GM21526 (cell line): ENCODE measurements at regions not wholly inside any gene's neighbourhood (a gene's known extent, or its start where the extent isn't known, plus 50 kb on each side); places are given as distances from the start of the nearest gene placed in this dataset.
"Not testable (repeated sequence)": the region's sequence is repeated elsewhere in the genome, so short reads cannot be mapped to it uniquely, and the experiment has no call there.

ENCODE experiments used
- ATAC-seq: cut with Tn5 transposase; IDR thresholded peaks from one replicate; pipeline ENCODE4 v1.9.1; 2021; ENCODE audit warnings: moderate library complexity; ENCODE audit not compliant: unreplicated experiment, low FRiP score

DNA sequence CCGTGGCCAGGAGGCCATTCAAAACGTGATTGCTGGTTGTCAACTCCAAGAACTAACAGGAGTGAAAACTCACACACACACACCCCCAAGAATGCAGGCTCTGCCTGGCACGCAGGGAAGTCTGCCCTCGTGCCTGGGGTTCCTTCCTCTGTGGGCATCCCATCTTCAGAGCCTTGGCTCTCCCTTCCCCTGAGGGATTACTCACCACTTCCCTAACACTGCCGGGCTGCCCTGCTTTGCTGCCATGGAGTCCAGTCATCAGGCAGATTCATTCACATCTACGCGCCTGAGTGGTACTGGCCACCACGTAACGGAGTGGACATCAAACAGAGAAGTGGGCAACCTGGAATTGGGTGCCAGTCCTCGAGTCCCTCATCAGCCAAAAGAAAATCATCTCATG lies 120.7 kb upstream of the TMEM45B start:
- ATAC-seq = no peak

DNA sequence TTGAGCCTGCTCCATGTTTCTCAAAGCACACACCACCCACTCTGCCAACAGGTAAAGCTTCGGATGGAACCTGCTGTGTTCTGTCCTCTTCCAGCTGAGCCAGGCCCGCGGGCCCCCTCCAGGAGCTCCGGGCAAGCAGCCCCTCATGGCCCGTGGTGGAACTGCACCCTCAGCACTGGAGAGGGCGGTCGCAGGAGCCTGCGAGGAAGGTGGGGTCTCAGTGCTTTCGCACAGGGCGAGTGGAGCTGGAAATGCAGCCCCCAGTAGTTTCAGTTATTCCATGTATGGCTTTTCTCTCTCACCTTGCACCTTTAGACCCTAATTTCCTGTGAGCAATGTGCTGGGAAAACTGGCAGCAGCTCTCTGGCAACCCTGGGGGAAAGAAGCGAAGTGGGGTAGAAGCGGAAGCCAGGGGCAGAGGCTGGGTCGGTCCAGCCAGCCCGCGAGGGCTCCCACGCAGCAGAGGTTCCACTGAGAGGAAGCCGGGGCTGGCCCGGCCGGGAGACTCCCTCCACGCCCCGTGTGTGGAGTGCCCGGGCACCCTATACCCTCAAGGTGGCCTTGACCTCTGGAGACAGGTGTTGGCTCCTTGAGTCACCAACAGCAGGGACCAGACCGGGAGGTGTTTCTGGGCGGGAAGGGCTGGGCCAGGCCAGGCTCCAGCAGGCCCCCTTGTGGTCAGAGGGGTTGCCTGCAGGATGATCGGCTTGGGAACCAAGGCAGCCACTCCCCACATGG lies 119.9 kb upstream of the TMEM45B start:
- peak; percentile 90 for ATAC-seq

DNA sequence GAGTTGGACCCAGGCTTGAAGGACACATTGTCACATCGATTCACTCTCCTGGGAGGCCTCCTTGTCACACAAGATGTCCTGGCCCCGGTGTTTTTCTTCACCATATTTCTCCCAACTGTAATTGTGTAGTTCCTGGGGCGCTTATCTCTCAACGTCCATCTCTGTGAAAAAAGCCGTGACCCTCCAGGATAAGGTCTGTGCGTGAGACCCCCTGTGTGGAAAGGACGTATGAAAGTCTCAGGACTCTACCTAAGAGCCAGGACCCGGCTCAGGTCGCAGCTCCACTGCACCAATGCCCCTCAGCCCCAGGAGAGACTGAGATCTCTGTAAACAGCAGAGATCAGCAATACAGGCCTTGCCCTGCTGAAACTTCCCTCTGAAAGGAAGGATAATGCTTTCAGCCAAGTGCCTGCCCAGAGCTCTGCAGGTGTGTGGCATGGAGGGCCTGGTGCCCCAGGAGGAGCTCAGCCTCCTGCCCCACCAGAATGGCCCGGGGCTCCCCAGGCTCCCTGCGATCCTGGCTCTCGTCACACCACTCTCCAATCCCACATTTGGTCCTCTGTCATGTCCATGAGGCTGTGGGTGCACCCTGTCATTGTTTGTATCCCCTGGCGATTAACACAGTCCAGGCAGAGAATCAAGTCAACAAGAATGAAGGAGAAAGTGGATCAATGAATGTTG lies 119.2 kb upstream of the TMEM45B start:
- no peak for ATAC-seq

DNA sequence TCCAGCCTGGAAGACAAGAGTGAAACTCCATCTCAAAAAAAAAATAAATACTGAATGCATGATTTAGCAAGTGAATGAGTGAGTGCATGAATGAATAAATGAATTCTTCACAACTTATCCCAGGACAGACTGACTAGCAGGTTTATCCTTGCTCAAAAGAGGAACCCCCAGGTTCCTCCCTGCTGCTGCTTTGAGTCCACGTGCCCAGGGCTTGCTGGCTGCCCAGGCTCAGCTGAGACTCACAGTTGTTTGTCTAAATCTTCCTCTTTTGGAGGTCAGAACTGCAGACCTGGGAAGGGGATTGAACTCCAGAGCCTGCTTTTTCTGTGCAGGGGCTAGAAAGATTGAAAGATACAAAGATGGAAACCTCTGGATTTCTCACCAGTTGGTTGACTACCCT lies 117.4 kb upstream of the TMEM45B start:
- ATAC-seq = no peak

DNA sequence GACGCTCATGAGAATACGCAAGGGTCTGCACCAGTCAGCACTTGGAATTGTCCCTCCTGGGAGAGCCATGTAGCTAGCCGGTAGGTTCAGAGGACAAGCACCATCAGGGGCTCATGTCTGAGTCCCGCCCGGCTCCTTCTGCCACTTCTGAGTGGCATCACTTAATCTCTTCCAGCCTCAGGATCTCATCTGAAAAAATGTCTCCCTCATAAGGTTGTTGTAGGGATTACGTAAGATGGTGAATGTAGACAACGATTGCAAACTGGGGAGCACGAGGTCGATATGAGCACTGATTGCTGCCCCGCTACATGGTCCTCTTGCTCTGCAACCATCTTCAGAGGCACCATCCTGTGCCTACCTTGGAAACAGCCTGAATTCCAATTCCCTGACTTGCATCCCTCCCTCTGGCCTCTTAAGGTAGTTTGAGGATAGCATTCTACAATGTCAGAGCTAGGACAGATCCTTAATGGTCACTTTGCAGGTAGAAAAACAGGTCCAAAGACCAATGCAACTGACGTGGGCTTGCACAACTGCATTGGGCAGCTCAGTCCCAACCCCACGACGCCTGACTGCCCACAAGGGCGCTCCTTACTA lies 115.8 kb upstream of the TMEM45B start:
- no peak for ATAC-seq

DNA sequence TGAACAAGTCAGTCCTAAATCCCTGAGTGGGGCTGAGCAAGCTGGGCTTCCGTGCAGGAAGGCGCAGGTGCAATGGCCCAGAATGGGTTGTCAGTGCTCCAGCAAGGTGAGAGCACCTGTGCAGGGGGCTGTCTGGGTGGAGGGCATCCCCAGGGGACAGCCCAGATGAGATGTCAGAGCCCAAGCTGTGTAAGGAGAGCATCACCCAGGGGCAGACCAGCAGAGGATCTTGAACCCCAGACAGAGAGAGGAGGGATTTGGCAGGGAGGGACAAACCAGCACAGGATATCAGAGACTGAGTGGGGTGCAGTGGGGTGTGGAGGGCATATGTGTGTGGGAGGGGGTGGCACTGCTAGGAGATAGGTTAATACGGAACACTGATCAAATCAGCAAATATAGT lies 114.9 kb upstream of the TMEM45B start:
- ATAC-seq = no peak

DNA sequence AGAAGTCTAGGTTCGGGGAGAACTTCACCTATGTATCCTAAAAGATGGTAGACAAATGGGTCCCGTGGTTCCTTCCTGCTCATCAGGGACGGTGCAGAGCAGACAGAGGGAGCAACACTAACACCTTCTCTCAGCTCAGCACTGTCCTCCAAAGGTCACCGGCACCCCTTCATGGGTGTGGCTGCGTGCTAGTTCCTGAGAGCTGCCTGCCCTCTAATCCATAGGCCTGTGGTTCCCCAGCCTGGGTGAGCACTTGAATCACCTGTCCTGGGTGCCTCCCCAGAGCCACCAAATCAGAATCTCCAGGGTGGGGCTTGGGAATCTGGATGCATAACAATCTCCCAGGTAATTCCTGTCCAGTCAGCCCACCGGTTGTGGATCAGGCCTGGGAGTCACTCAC lies 113.9 kb upstream of the TMEM45B start:
- ATAC-seq = no peak

DNA sequence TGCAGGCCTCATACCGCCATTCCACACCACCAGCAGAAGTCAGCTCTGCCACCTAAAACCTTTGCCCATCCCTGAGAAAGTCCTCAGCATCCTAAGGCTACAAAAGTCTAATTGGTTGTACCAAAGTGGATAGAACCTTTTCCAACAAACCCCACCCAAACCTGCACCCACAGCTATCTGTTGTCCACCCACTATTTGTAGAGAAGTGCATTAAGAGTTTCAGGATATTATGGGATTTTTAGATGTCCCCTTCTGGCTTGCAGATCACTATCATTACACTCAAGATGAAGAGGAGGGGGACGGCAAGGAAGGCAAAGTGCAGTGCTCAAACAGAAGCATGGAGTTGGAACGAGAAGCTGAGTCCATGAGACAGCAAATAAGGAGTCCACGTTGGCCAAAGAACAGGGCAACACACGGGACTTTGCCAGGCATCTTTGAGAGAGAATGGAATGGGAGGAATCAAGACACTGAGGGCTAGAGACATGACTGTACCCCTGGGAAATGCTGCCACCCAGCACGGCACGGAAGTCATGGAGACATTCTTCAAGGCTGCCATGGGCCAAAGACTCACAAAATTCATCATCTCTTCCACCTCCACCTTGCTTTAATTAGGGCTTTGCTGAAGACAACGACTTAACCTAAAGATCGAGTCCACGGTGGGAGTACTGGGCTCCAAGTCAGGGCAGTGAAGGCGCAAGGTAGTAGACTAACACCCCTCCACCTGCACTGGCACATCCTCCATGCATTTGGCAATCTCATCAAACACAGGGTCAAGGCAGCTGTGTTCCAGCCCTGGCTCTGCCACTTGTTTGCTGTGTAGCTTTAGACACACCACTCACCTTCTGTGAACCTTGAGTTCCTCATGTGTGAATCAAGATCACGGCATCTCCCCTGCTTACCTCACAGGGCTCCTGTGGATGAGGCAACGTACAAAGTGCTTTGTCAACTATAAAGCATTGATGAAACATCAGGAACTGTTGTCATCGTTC lies 112.9 kb upstream of the TMEM45B start:
- ATAC-seq = no peak

DNA sequence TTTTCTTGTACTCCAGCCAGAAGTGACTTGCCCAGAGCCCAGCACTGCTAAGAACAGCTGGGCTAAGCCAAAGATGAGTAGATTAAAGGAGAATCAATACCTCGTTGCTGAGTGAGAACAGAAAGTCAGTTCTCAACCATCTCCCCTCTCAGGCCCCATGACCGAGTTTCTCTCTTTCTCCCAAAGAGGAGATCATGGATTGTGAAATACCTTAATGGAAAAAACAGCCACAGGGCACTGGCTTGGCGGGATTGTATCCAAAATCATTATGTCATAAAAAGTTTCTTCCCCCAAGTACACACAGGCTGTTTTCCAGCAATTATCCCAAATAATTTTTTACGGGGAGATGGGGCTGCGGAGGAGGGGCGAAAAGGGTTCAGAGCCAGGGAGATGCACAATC lies 111.8 kb upstream of the TMEM45B start:
- no peak for ATAC-seq

DNA sequence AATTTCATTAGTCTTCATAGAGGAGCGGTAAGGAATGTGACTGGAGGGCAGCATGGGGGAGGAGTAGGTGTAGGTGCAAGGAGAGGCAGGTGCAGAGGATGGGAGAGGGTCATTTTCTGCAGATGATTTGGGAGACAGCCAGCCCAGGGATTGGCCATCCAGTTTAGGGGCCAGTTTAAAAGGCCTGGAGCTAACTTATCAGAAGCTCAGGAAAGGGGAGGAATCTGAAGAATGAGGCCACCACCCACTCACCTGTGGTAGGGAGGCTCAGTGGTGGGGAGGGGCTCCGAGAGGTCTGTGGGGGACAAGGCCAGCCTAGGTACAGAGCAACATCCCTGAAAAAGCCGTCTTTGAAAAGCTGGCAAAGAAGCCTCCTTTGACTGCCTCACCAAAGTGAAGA lies 110.8 kb upstream of the TMEM45B start:
- ATAC-seq = no peak

DNA sequence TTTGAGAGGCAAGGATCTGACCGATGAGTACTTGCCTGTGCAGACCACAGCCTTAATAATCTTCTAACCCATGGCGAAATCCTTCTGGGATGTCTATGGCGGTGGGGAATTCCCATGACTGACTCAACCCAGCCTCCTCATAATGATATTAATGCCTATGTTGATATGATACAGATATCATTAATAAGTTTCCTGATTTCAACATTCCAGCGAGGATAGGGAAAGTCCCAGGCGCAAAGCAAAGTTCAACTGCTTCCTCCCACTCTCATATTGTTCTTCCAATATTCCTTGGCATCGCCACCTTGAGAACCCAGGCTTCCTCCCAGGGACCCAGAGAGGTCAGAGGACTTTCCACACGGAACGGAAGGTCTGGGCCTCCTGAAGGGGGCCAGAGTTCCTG lies 110.3 kb upstream of the TMEM45B start:
- no peak for ATAC-seq

DNA sequence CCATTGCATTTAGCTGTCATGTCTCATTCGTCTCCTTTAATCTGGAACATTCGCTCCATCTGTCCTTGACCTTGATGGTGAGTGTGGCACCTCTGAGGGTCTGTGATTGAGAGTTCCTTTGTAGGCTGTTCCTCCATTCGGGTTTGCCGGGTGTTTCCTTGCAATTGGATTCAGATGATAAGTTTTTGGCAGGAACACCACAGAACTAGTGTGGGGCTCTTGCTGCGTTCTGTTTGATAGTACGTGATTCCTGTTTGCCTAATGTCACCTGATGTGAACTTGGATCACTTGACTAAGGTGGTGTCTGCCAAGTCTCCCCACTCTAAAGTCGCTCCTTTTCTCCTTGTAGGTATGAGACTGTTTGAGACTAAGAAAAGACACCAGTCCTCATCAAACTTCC lies 109.7 kb upstream of the TMEM45B start:
- ATAC-seq = no peak

DNA sequence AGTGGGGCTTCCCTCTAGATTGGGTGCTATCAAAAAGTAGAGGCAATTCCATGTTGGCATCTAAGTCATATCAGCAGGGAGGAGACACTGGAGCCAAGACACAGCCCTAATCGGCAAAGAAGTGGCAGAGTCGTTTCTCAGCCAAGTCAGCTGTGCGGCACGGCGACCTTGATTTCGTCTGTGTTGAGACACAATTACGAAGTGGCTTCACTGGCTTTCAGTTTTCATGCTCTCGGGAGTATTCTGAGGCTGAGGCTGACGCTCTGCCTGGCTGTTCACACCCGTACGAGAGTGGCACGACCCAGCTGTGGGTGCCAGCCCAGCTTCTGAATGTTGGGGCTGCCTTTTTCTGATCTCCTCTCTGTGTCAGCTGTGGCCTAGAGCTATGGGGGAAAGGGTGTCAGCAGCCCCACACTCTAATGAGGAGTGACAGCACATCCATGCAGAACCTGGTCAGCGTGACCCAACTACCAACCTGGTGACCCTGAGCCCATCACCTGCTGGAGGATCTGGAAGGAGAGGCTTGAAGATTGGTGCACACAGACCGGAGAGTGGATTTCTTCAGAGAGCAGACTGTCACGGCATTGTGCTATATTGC lies 105.7 kb upstream of the TMEM45B start:
- ATAC-seq = no peak

DNA sequence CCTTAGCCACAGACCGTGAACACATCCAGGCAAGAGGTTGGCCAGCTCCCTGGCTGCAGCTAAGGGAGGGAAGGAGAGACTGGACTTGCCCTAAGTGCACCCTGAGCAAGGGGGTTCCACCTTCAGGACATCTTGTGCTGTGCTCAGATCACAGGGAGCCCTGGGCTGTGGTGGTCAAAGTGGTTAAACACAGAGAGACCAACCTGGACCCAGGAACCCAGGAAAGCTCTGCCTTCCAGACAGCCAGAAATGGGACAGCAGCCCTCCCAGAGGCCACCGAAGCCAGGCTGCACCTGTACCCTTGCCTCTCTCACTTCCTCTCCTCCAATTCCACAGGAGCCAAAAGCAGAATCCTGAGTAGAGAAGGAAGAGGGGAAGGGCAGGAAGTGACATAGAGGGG lies 105.2 kb upstream of the TMEM45B start:
- no peak for ATAC-seq

DNA sequence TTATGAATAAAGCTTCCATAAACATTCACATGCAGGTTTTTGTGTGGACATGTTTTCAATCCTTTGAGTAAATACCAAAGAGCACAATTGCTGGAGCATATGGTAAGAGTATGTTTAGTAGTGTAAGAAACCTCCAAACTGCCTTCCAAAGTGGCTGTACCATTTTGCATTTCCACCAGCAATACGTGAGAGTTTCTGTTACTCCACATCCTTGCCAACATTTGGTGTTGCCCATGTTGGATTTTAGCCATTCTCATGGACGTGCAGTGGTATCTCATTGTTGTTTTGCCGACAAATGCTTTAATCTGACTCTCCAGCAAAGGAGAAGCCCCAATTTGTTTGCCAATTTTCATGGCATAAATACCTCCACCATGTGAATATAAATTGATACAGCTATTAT lies 103.9 kb upstream of the TMEM45B start:
- ATAC-seq = no peak

DNA sequence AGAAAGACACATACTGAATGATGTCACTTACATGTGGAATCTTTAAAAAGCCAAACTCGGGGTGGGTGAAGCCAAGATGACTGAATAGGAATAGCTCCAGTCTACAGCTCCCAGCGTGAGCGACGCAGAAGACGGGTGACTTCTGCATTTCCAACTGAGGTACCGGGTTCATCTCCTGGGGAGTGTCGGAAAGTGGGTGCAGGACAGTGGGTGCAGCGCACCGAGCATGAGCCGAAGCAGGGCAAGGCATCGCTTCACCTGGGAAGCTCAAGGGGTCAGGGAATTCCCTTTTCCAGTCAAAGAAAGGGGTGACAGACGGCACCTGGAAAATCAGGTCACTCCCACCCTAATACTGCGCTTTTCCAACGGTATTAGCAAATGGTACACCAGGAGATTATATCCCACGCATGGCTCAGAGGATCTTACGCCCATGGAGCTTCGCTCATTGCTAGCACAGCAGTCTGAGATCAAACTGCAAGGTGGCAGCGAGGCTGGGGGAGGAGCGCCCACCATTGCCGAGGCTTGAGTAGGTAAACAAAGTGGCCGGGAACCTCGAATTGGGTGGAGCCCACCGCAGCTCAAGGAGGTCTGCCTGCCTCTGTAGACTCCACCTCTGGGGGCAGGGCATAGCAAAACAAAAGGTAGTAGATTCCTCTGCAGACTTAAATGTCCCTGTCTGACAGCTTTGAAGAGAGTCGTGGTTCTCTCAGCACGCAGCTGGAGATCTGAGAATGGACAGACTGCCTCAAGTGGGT lies 103.0 kb upstream of the TMEM45B start:
- not testable (repeated sequence) for ATAC-seq

DNA sequence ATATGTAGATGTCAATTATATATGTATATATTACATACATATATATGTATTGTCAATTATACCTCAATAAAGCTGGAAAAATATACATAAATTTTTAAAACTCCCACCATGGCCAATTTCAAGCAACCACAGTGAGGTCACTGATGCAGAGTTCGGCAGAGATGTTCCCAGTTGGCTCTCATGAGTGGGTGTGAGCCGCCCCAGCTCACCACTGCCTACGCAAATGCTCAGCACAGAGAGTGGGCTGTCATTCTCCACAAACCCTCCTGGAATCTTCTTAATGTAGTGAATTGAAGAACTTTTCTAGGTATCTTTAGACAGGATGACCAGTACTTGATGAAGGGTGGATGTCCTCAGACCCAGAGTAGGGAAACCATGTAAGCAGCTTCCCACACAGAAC lies 96.6 kb upstream of the TMEM45B start:
- ATAC-seq = no peak

DNA sequence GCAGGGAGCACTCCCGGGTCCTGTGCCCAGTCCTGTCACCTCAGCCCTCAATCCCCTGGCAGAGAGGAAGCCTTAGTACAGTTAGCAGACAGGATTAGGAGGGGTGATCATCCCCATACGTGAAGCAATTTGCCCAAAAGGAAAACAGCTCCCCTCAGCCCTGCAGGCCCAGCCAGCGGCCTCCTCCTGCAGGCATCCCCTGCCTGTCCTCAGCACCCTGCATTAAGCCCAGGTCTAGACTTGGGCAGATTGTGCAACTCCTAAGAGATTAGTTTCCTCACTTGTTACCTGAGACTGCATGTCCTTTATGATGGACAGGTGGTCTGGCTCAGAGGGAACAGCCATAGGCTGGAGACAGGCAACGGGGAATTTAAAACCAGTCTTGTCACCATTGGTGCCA lies 95.5 kb upstream of the TMEM45B start:
- ATAC-seq = no peak

DNA sequence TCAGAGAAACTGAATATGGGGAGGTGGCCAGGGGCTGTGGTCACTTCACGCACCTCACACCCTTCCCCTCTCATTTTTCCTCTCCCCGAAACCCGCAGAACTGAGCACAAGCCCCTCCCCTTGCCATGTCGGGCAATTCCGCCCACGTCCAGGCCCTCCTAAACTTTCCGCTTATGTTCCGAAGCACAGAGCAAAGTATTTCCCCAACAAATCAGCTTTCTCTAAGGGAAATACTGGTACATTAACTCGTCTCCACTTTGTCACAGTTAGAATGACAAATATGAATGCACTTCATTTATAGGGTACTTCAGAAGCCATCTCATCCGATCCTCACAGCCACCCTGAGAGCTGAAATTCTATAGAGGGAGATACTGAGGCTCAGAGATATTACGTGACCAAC lies 94.7 kb upstream of the TMEM45B start:
- no peak for ATAC-seq

DNA sequence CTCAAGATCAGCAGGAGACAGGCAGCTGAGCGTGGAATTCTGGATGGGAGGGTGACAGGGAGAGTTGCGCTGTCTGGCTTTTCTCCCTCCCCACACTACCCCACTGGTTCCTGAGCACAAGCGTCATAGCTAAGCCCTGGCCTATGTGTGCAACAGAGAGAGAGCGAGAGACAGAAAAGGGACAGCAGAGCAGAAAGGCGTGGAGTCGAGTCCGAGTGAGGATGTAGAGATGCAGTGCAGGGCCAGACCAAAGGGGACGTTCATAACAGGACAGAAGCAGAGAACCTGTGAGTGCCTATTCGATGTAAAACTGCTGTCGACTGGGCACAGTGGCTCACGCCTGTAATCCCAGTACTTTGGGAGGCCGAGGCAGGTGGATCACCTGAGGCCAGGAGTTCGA lies 94.0 kb upstream of the TMEM45B start:
- ATAC-seq = no peak
